ENCODE measurements at regions not wholly inside any gene's neighbourhood (a gene's known extent, or its start where the extent isn't known, plus 50 kb on each side); places are given as distances from the start of the nearest gene placed in this dataset.
"Not testable (repeated sequence)": the region's sequence is repeated elsewhere in the genome, so short reads cannot be mapped to it uniquely, and the experiment has no call there.

DNA sequence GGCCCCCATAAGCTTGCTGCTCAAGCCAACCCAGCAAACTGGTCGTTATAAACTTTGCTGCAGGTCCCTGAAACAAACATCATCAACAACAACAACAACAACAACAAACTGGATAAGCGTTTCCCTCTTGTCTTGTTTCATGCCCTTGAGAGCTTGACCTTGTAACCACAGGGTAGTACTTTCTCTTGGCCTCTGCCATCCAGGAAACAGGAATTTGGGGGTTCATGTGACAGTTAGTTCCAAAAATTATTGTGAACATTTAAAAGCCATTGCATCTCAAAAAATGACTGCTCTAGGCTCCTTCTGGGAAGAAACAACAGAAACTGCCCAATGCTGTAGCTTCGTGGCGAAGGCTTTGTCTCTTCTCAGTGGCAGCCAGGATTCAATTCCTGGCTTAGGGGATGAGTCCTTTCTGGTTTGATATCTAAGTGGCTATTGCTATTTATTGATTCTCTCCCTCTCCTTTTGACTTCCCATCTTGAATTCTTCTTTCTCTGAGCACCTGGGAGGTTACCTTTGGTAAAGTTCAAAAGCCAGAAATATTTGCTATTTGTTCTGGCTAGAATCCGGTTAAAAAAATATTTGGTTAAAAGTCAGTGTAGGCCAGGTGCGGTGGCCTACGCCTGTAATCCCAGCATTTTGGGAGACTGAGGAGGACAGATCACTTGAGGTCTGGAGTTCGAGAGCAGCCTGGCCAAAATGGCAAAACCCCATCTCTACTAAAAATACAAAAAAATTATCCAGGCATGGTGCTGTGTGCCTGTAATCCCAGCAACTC lies 52.0 kb upstream of the CPM start:
- DNase-seq (ENCODE audit: low read depth in 3 of 3), result no peak

DNA sequence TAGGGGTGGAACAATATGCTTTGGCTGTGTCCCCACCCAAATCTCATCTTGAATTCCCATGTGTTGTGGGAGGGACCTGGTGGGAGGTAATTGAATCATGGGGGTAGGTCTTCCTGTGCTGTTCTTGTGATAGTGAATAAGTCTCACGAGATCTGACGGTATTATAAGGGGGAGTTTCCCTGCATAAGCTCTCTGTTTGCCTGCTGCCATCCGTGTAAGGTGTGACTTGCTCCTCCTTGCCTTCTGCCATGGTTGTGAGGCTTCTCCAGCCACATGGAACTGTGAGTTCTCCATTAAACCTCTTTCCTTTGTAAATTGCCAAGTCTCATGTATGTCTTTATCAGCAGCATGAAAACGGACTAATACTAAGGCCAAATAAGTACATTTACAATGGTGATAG lies 64.6 kb upstream of the CPM start:
- not testable (repeated sequence) for DNase-seq (ENCODE audit: low read depth in 3 of 3)

DNA sequence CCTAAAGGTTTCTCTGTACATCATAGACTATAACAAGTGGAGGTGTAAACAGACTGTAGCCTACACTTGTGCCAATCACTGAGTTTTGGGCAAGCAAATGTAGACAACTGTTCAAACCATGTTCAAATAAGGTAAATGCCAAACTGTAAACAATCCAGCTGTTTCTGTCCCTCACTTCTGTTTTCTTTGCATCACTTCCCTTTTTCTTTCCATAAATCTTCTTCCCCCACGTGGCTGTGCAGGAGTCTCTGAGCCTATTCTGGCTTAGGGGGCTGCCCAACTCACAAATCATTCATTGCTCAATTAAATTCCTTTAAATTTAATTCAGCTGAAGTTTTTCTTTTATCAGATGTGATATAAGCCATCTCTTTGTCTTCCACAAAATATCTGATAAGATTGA lies 65.1 kb upstream of the CPM start:
- no peak for DNase-seq (ENCODE audit: low read depth in 3 of 3)

DNA sequence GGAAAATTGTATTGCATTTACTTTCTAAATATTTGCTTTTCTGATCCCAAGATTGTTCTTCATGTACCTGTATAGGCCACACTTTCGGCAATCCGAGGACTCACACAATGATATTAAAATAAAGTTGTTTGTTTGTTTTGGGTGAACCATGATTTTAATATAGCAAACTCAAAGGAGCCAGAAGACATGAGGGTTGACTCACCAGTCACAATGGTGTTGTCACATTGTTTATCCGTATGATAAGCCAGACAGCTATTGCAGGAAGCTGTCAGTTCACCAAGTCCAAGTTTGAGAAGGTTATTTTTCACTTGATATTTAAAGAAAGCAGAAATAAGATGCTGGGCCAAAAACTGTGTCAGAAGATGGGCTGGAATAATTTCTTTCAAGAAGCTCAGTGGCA lies 67.1 kb upstream of the CPM start:
- DNase-seq (ENCODE audit: low read depth in 3 of 3), result no peak

DNA sequence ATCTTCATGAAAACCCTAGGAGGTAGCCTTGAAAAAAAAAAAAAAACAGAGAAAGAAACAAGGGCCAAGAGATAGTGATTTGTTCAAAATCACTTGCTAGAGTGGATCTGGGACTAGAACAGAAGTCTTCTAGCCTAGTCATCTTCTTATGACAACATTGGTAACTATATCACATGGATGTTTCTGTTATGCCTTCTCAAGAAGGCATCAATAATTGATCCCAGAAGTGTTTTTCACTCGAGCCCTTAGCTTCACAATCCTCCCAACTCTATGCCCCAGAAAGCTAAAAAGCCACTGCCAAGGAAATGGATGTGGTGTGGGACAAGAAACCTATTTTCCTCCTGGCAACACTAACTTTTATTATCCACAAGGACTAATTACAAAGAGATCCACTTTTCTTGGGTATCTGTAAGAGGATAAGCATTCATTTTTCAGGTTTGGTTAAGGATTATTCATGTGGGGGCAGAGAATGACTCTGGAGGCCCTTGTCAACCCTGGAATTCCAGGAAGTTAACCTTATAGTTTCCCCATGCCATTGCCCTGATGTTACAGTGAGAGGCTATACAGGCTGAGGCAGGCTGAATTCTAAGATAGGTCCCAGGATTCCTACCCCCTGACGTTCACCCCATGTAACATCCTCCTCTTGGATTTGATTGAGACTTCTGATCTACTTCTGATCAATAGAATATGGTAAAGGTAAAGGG lies 67.7 kb upstream of the CPM start:
- DNase-seq (ENCODE audit: low read depth in 3 of 3), result no peak

DNA sequence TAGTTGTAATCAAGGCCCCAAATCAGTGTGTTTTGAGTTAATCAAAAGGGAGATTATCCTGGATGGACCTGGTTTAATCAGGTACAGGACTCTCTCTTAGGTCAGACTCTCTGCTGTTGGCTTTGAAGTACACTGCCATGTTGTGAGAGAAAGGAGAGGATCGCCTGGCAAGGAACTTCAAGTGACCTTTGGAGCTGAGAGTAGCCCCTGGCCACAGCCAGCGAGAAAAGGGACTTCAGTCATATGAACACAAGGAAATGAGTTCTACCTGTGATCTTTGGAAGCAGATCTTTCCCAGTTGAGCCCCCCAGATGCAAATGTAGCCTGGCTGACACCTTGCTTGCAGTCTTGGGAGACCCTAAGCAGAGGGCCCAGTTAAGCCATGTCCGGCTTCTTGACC lies 68.3 kb upstream of the CPM start:
- DNase-seq (ENCODE audit: low read depth in 3 of 3), result no peak

DNA sequence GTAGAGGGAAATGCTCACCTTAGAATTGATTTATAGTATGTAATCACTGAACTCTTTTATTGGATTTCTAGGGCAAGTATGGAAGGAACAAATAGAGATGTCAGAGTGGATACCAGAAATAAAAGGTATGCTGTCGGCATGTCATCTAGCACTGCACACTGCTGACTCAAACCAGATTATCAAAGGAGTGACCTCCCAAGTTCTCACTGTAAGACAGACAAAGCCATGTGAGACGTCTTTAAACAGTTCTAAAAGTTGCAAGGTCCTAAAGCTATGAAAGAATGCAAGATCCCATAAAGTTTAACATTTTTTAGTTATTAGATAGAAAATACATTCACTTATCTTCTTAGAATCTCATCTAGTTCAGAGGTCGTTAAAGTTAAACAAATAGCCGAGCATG lies 70.0 kb upstream of the CPM start:
- no peak for DNase-seq (ENCODE audit: low read depth in 3 of 3)

DNA sequence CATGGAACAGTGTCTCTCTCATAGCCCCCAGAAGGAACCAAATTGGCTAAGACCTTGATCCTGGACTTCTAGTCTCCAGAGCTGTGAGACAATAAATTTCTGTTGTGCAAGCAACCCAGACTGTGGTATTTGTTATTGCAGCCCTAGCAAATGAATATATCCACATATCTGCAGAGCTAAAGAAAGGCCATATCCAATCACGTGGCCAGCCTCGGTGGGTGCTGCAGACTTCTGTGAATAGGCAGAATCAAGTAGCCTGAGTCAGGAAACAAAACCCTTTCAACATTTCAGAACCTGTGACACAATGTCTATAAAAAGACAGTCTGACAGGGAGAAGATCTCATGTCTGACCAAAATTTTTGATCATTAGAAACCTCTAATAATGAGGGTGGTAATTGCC lies 71.0 kb upstream of the CPM start:
- DNase-seq (ENCODE audit: low read depth in 3 of 3), result no peak

DNA sequence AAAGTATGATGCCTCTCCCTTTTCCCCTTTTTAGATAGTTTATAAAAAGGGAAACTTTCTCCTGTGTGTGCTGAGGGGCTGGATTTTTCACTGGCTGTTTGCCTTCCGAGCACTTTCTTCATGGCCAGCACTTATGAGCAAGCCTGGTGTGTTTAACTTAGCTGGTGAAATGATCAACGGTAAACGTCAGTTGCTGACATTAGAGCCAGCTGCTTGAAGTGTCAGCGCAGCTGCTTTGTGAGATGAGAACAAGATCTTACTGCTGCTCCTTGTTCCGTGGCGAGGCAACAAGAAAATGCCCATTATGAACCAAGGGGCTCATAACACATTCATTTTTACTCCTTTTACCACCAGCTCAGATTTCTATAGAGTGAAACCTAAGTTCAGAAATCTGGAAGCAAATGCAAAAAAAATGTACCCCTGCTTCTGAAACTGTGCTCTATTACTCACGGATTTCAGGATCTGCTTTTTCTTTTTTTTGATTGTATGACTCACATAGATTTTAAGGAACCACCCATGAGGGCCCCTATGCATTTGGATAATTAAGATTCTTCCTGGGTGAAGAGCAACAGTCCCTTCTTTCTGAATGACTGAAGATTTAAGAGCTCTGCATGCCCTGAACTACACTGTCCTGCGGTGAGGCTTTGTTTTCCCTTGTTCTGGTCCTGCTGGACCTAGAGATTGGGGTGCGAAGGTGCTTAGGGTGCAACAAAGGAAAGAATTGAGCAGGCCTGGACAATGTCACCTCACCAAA lies 74.3 kb upstream of the CPM start:
- DNase-seq (ENCODE audit: low read depth in 3 of 3), result no peak

DNA sequence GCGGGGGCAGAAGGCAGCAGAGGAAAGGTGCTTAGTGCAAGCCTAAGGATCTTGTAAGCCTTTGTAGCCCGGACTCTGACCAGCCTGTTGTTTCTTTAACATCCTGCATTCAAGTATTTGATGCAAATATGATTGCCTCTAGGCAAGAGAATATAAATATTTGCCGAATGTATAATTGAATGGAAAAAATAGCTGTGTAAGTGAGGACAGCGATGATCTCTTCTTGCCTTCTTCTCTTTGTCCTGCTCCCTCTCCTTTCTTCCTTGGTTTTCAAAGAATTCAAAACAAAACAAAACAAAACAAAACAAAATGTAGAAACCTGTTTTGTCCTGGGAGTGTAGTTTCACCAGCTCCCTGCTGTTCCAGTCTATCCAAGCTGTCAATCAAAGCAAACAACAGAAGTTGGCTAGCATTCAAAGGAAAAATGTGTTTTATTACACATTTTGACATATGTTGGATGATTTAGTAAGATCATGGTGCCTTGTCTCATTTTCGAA lies 74.9 kb upstream of the CPM start:
- no peak for DNase-seq (ENCODE audit: low read depth in 3 of 3)

DNA sequence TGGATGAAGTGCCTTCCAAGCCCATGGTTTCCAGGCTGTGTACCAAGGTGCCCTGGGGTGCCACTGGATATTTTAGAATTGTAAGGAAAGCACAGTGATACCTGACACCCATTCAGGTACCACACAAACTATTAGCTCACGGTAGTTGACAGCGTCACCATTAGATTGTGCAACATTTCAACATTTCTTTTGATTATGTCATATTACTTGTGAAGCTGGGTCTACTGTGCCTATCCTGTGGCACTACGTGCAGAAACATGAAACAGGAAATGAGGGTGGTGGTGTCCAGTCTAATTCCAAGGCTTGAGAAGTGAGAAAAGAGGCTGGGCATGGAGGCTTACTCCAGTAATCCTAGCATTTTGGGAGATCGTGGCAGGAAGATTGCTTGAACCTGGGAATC lies 75.5 kb upstream of the CPM start:
- DNase-seq (ENCODE audit: low read depth in 3 of 3), result no peak

DNA sequence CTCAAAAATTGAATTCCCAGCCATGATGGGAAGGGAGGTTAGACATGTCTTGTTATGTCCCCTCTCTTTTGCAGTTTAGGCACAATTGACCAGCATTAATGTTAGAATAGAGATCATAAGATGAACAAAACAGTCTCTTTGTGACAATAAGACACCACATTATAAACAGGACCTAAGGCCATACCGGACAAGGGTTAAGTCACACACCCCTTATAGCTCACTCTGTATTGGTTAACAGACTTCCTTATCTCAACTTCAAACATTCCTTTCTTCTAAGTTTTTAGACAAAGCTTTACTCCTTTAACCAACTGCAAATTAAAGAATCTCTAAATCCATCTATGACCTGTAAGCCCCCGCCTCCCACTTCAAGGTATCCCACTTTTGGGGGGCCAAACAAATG lies 81.1 kb upstream of the CPM start:
- DNase-seq (ENCODE audit: low read depth in 3 of 3), result no peak

DNA sequence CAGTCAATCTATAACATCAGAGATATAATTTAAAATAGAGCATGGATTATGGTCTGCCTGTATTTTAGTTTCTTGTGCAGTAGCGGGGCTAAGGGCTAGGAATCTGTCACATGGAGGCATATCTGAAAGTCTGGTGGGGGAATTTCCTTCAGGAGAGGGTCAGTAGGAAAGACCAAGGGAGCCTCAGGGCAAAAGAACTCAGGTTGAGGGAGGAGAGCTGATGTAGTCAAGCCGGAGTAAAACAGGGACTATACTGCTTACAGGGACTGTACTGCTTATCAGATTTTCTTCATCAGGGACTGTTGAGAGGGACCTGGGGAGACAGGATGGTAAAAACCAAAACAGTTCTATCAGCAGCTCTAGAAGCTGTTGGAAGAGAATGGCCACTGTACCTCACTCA lies 82.0 kb upstream of the CPM start:
- DNase-seq (ENCODE audit: low read depth in 3 of 3), result no peak

DNA sequence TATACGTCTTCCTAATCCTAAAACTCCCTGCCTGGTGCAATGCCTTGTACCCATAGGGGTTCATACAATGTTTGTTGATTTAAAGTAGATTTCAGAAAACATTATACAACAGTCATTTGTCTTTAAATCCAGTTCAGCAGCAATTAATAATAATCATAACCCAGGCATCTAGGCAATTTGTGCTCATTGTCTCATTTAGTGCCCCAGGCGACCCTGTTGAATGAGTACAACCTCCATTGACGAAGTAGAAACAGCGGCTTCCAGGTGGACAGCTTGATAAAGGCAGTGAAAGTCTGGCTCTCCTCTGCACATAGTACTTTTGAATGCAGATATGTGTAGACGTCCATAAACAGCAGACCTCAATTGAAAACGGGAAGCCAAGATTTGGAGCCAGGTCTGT lies 82.9 kb upstream of the CPM start:
- DNase-seq (ENCODE audit: low read depth in 3 of 3), result no peak

DNA sequence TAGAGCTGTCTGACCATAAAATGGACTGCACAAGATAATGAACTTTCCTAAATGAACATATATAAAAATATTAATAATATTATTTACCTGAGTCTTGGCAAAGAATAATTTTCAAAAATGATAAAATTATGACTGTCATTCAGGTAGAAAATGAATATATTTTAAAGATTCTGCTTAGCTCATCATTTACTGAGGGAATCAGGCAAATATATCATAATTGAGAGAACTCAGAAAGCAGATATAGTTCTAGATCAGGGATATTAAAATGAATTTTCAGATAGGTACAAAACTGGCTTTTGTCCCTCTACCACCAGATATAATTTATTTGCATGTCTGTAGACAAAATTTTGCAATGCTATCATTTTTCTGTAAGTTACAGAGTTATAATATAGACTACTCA lies 86.1 kb upstream of the CPM start:
- DNase-seq (ENCODE audit: low read depth in 3 of 3), result no peak

DNA sequence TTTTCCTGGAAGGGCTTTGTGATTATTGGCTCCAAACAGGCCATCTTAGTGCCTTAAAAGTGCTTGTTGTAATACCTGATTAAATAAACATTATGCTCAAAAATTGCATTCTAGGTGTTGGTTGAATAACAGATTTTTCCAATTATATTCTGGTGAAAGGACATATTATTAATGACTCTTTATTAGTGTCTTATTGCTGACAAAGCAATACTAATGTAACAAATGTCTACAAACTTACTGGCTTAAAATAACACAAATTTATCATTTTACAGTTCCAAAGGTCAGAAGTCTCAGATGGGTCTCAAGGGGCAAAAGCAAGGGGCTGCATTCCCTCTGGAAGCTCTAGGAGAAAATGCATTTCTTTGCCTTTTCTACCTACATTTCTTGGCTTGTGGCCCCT lies 86.9 kb upstream of the CPM start:
- DNase-seq (ENCODE audit: low read depth in 3 of 3), result no peak

DNA sequence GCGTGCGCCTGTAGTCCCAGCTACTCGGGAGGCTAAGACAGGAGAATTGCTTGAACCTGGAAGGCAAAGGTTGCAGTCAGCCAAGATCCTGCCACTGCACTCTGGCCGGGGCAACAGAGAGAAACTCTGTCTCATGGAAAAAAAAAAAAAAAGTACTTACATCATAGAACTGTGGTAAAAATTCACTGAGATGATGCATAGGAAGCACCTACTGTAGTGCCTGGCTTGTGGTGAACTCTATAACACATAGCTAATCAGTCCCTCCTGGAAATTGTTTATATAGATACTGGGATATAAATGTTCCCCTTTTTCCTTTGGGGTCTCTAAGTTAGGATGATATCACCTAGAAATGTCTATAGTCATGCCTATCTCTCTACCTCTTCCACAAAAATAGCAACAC lies 89.7 kb upstream of the CPM start:
- no peak for DNase-seq (ENCODE audit: low read depth in 3 of 3)

DNA sequence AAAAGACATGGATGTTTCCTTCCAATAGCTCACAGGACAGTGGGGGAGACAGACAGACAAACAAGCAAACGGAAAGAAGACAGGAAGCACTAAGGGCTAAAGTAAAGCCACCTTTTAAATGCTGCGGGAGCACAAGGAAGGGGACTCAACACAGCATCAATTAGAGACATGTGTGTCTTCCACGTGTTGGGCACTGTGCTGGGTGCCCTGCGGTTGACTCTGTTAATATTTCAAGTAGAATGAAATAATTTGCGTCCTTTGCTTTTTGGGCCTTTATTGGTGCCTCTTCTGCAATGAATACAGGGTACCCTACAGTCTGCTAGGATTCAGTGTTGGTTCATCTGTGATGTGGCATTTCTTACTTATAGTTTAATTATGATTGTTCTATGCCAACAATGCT lies 90.9 kb upstream of the CPM start:
- no peak for DNase-seq (ENCODE audit: low read depth in 3 of 3)

DNA sequence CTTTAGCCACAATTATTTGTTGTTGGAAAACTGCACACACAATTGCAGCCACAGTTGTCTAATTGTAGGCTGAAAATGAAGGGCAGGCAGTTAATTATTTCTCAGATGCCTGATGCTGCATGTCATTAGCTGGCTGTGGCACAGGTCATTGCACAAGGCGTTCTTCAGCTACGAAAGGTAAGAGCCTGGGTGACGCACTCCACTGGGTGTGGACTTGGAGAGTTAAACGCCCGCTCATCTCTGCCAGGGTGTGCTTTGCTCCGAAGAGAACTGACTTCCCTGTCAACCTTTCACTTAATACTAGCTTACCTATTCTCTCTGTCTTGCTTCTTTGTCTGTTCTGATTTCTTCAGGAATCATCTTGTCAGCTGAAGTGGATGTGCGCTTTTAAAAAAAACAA lies 91.4 kb upstream of the CPM start:
- DNase-seq (ENCODE audit: low read depth in 3 of 3), result no peak

DNA sequence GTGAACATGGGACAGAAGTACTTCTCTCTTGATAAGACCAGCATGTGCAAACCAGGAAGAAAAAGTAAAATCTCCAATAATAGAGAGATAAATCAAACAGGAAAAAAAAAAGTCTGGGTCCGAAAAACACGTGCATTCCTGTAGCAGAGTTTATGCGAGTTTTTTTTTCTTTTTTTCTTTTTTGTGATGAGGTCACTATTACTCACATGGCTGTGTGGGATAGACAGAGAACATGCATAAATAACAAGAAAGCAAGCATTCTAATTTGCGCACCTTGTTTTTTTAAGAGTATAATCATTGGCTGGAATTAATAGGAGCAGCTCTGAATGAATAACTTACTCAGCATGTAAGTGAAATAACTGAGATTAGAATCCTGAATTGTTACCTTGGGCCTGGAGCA lies 91.9 kb upstream of the CPM start:
- no peak for DNase-seq (ENCODE audit: low read depth in 3 of 3)

DNA sequence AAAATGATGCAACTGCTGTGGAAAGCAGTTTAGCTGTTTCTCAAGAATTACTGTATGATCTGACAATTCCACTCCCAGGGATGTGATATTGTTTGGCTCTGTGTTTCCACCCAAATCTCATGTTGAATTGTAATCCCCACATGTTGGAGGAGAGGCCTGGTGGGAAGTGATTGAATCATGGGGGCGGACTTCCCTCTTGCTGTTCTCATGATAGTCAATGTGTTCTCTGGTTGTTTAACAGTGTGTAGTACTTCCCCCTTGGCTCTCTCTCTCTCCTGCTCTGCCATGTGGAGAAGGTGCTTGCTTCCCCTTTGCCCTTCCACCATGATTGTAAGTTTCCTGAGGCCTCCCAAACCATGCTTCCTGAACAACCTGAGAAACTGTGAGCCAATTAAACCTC lies 93.4 kb upstream of the CPM start:
- DNase-seq (ENCODE audit: low read depth in 3 of 3), result no peak

DNA sequence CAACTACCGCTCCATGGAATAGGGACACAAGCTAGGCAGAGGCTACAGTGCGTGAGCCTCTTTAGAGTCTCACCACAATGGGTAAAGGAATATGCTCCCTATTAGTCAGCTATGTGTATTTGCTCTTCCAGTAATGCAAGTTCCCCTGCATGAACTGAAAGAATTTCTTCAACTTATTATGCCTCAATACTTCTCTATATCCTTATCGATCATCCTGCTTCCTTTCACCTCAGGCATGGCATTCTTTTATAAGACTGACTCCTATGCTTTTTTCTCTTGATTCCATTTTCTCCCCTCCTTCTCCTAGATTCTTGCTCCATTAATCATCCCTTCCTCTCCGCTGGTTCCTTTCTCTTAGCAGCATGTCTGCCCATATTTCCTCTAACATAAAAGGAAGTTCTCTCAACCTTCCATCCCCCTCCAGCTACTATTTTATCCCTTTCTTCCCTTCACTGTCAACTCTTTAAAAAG lies 94.5 kb upstream of the CPM start:
- no peak for DNase-seq (ENCODE audit: low read depth in 3 of 3)

Measured in stimulated activated CD4-positive, alpha-beta T cell treated with anti-CD3 and anti-CD28 coated beads, TNF-alpha, amount 100 ng/mL, for 24 hours (primary cell).